ENCODE measurements at regions not wholly inside any gene's neighbourhood (a gene's known extent, or its start where the extent isn't known, plus 50 kb on each side); places are given as distances from the start of the nearest gene placed in this dataset.

GRCh38 chr1:38097284-38097898, 50.8 kb upstream of the POU3F1 start:
- H3K36me3 ChIP-seq (ENCODE audit: control insufficient read depth, insufficient read depth, low read length), result no peaks in the 10 kb centered on the region
- no peak overlapping the region for H3K4me3 ChIP-seq (ENCODE audit: extremely low read depth, insufficient read depth, low read length, poor library complexity, severe bottlenecking)
- no peak overlapping the region for H3K27ac ChIP-seq (ENCODE audit: low read depth, low read length, severe bottlenecking)
- no peaks in the 10 kb centered on the region for H3K4me1 ChIP-seq (ENCODE audit: control insufficient read depth, insufficient read depth, low read length, poor library complexity, severe bottlenecking)
- no peaks in the 10 kb centered on the region for H3K9me3 ChIP-seq (ENCODE audit: control insufficient read depth, low read length)
- 48 to 63% methylated on average over 9 to 15 of the region's 19 CpGs for WGBS, 2 experiments (ENCODE audit: insufficient coverage in 2 of 2)
